ENCODE measurements at regions not wholly inside any gene's neighbourhood (a gene's known extent, or its start where the extent isn't known, plus 50 kb on each side); places are given as distances from the start of the nearest gene placed in this dataset.

DNA sequence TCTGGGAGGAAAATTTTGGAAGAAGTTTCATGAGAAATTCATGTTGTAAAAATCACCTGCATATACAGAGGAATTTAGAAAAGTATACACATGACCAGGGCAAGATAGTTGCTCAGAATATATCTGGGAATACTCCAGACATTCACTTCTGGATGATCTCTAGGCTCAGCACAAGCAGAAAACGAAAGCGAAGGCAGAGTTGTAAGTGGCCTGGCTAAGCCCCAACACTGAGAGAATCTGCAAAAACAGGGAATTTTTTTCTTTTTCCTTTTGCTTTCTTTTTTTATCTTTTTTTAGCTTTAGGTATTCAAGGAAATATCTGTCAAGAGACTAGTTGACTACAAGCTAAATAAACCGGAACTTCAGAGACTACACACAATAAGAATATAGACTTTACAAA, 207.2 kb downstream of the FGF13 start:
- TF ChIP-seq, protein P1, sequence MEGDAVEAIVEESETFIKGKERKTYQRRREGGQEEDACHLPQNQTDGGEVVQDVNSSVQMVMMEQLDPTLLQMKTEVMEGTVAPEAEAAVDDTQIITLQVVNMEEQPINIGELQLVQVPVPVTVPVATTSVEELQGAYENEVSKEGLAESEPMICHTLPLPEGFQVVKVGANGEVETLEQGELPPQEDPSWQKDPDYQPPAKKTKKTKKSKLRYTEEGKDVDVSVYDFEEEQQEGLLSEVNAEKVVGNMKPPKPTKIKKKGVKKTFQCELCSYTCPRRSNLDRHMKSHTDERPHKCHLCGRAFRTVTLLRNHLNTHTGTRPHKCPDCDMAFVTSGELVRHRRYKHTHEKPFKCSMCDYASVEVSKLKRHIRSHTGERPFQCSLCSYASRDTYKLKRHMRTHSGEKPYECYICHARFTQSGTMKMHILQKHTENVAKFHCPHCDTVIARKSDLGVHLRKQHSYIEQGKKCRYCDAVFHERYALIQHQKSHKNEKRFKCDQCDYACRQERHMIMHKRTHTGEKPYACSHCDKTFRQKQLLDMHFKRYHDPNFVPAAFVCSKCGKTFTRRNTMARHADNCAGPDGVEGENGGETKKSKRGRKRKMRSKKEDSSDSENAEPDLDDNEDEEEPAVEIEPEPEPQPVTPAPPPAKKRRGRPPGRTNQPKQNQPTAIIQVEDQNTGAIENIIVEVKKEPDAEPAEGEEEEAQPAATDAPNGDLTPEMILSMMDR (IDR thresholded peaks at IDR 0.05), result no peak
- TF ChIP-seq EZH2phosphoT487 (IDR thresholded peaks at IDR 0.05), result no peak

Data from neural progenitor cell (in vitro differentiated cells).